Testis (tissue), 2 donors: ENCODE measurements at regions not wholly inside any gene's neighbourhood (a gene's known extent, or its start where the extent isn't known, plus 50 kb on each side); places are given as distances from the start of the nearest gene placed in this dataset.

Experiments
- CTCF ChIP-seq, 3 experiments: fragments of 450-650 bp in 2 of 3; fragments of 200-600 bp in 1 of 3; sonication (generic) in 1 of 3; IDR thresholded peaks; one replicate each; pipeline ENCODE4 v1.5.1; 2016 to 2019; ENCODE audit warnings: antibody characterized with exemption in 3 of 3, mild to moderate bottlenecking in 2 of 3, moderate library complexity in 1 of 3
- POLR2A ChIP-seq: fragments of 450-650 bp; IDR thresholded peaks from one replicate; pipeline ENCODE4 v1.6.1; 2017; ENCODE audit warnings: antibody characterized with exemption, mild to moderate bottlenecking, moderate library complexity

- no peak for TF ChIP-seq CTCF (IDR thresholded peaks at IDR 0.05)
- TF ChIP-seq POLR2A: no peak
These were observed 258.1 kb upstream of the BMP2 start for GRCh38 chr20:6509374-6509773.
